ENCODE measurements at regions not wholly inside any gene's neighbourhood (a gene's known extent, or its start where the extent isn't known, plus 50 kb on each side); places are given as distances from the start of the nearest gene placed in this dataset.

DNA sequence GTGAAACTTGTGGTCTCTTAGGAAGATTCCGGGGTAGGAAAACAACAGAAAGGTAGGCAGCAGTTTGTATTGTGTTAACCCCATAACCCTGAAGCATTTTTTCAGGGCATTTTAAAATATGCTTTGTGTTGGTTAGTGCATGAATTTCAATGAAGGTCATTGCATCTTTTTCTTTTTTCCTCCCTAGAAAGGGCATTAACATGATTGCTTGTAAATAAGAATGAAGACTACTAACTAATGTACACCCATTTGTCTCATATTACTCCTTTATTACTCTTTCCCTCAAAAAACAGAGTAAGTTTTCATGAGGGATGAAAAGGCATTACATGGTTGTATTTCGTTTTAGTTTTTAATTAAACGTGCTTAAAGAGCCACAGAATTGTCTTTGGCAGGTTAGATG lies 141.4 kb downstream of the OGFRL1 start:
- DNase-seq = no peak

DNA sequence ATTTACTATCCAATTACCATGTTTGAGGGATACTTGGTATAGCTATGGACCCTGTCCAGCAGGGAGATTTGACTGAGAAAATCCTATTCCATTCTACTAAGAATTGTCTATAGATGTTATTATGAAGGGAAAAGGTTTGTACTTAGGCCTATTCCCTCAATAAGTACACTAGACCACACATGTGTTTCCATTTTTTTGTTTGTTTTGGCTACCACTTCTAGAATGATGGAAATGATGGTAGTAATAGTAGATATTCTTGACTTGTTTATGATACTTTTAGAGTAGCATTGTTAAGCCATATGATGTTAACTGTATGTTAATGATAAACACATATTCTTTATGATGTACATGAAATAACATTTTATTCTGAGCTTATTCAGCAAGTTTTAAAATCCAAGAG lies 144.8 kb downstream of the OGFRL1 start:
- DNase-seq = no peak

DNA sequence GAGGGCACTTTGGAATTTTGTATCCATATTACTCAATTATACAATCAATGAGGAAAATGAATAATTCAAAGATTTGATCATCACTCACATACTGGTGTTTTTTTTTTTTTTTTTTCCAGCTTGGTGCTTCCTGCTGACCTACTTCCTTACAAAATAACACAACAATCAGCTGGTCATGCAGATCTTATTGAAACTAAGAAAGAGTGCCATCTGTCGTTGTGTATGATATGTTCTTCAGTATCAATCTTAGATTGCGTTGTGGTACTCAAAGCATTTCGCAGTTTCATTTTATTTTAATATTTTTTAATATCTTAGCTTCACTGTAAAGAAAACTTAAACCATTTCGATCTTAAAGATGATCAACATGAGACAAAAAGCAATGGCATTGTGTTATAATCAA lies 155.6 kb downstream of the OGFRL1 start:
- DNase-seq = no peak

DNA sequence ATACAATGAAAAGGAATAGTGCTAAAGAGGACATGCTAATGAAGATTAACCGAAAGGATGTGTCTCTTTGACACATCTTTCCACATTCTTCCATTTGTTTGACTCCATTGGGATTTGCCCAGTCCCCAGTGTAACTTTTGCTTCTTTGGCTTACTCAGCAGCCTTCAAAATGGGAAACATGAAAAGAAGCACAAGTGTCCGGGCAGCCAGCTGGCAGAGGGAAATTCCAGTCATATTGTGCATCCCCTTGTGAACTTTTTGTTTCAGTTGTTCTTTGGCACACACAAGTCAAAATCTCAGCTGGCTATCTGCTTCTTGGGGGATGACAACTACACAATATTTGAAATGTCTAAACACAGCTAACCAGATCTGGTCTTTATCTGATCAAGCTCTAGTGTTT lies 157.4 kb downstream of the OGFRL1 start:
- no peak for DNase-seq

DNA sequence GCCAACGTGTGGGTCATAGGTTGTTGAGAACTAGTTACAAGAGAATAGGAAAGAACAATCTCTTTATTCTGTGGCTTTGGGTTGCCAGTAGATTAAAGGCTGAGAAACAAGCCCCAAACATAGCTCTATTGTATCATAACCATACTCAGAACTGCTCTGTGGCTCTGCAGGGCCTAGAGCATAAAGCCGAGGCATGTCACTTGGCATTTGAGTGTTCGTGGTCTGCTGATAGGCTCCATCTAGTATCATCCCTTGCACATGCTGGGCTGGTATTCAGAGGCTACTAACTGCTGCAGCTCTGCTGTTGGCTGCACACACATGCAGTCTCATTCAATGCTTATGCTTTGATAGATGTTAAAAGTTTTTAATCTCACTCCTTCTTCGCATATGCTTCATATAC lies 157.9 kb downstream of the OGFRL1 start:
- DNase-seq = no peak

DNA sequence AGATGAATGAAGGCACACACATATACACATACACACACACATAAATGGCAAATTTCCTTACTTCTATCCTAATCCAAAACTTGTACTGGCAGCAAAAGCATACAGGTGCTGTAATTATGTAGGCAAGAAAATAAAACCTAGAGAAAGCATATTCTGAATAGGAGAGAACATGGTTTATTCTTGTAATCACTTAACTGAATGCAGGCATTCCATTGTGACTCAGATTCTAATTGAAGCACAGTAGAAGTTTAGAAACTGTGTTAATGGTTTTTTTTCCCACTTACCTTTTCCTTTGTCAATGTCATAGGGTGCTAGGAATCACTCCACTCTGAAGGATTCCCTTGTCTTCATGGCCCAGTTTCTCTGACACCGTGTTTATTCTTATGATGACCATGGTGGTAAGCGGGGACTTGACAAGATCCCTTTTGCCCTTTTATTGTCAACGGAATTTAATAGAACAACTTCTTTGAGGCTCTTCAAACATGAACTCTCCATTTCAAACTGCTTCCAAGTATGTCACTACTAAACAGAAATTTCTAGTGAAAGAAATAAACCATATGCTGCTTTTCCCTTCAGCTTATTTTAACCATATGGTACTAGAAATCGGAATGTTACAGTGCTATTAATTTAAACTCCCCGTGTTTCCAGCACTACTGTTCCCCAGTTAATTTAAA lies 164.2 kb downstream of the OGFRL1 start:
- no peak for DNase-seq

DNA sequence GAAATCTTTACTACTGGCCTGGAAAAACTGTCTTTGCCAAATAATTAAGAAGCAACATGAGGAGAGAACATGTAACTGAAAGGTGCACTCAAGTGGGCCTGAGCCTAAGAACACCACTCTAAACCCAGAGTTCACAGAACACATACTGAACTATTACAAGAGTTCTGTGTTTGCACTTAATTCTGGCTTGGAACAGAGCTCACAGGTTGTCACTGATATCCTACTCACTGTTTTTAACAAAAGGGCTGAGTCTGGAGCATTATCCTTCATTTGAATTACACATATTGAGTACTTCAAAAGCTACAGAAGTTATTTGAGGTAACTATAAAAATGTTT lies 164.7 kb downstream of the OGFRL1 start:
- no peak for DNase-seq

DNA sequence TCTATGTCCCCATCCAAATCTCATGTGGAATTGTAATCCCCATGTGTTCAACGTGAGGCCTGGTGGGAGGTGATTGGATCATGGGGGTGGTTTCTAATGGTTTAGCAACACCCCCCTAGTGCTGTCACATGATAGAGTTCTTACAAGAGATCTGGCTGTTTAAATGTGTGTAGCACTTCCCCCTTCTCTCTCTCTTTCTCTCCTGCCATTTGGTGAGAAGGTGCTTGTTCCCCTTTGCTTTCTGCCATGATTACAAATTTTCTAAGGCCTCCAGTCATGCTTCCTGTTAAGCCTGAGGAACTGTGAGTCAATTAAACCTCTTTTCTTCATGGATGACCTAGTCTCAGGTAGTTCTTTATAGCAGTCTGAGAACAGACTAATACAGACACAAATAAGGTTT lies 165.4 kb downstream of the OGFRL1 start:
- DNase-seq = no peak

DNA sequence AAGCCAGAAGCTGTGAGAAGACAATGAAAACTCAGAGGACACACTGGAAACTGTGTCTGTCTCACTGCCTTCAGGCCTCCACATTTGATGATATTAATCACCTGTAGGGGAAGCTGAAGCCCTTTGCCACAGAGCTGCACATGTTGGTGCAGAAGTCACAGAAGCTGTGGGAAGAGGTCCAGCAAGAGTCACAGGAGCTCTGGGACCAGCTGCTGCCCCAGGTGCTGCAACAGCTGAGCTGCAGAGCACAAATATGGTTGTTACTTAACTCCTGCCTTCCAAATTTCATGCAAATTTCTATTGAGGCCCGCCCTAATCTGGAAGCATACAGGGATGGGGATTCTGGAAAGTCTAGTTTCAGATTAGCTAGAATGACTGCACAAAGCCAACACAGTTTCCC lies 169.3 kb downstream of the OGFRL1 start:
- DNase-seq = no peak

DNA sequence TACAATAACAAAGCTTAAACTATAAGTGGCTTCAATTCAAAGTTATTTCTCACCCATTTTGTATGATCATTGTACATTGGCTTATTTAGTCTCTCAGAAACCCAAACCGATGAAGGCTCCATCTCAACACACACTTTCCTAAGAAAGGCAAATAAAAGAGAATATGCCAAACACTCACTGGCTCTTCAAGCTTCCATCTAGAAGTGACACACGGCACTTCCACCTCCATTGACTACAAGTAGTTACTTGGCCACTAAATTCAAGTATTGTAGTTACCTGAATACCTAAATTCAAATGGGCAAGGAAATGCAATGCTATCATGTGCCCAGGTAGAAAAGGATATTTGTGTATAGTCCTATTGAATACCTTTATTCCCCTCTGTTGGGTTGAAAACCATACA lies 170.6 kb downstream of the OGFRL1 start:
- no peak for DNase-seq

DNA sequence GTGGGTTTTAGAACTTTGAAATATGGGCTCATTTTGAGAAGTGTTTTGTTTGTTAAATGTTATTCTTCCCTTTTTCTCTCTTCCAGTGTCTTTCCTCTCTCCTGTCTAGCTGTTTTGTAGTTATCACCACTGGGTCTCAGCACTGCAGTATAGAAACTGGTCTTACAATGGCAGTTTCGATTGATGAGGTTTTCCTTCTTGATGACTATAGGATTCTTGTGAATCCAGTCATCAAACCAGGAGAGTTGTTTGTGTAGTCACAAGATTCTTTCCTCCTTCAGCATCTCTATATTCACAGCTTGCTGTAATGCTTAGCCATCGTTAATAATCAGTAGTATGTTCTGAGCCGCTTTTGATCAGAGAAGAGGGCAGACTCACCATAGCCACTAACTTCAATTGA lies 172.3 kb downstream of the OGFRL1 start:
- no peak for DNase-seq

DNA sequence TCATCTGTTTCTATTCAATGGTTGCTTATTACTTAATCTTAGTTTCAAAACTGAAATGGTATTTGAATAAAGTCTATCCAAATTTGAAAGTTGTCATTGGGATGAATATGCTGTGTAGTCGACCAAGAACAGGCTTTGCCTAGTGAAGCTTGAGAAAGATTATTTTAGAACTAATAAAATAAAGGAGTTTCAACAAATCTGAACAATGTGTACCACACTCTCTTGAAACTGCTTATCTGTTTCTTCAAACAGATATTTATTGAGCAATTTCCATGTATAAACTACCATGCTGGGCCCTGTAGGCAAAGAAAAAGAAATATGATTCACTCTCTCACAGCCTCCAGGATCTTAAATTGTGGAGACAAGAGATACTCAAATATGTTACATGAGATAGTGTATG lies 174.4 kb downstream of the OGFRL1 start:
- DNase-seq = no peak

DNA sequence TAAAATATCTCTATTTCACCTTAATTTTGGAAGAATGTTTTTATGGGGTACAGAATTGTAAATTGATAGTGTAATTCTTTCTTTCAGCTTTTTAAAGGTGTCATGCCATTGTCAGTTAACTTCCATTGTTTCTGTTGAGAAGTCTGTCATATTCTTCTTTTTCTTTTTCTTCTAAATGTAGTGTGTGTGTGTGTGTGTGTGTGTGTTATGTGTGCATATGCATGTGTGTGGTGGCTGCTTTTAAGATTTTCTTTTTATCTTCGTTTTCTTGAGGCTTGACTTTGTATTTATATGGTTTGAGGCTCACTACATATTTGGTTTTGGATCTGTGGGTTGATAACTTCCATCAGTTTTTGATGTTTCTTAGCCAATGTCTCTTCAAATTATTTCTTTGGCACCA lies 176.5 kb downstream of the OGFRL1 start:
- no peak for DNase-seq

DNA sequence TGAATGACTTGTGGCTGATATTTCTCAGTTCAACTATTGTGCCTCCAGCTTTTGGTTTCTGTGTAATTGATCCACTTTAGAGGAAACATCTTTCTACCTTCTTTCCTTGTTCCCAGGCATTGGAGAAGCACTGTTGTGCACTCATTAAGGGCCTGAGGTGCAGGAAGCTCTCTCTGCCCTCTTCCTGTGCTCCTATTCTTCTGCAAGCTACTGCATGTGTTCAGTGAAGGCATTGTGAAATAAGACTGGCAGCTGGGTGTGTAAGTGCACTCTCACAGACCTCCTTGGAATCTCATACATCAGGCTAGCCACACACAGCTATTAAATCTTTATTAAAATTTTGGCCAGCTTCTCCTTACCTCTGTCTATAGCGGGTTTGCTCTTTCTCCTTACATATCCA lies 177.8 kb downstream of the OGFRL1 start:
- DNase-seq = no peak

DNA sequence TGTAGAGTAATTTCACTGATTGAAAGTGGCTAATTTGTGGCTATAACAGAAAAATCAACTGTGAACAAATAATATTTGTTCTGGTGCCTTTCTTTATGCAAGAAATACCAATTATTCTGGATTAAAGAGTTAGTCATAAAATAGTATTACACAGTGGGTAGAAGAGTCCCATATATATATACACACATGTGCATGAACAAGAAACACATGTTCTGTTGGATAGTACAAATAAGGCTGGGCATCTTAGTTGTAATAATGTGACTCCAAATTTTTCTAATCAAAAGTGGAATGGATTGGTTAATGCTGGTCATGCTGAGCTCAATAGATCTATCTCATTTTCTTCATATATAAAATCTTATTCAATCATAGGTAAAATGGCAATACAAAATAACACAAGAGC lies 179.4 kb downstream of the OGFRL1 start:
- DNase-seq = no peak

DNA sequence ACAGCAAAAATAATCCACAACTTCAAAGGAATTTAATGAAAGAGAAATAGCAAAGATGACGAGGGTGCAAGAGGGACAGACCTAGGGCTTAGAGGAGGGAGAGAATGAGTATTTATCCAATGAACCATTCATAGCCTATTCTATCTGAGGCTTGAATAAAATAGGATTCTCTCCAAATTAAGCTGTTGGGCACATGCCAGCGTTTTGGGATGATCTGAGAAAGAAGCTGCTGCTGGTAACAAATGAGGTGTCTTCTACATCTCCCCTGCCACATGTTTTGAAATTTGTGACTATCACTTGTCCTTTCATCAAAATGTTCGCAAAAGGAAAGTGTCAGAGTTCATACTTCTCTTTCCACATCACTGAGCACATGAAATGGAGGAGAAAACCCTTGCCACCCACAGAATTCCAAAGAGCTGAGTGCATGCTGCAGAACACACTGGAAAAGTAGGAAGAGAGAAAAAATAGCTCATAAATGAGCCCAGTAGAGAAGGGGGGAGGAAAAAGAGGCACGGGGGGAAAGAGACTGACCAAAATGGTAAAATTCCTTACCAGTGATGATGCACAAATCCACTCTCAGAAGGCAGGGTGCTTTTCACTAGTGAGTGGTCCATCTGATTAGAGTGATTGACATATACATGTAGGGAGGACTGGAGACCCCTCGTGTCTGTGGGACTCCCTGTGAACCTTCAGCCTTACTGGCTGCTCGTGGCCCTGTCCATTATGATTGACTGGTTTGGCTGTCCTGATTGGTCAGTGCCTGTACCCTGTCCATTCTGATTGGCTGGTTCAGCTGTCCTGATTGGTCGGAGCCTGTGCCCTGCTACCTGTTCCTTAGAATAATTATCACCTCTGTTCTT lies 180.5 kb downstream of the OGFRL1 start:
- DNase-seq = peak; percentile 21

DNA sequence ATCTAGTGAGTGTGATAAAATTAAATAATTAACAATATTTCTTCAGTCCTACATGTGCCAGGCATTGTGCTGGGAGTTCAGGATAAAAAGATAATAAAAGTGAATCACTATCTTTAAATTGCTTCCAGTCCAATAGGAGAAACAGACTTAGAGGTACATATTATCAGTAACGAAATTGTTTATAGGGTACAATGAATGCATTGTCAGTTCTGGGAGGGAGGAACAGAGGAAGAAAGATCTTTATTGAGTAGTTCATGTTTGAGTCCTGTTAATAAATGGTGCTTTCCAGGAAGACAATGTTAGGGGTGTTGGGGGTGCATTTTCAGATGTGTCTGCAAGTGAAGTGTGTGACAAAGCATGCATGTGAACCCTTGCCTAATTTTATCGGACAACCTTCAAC lies 183.1 kb downstream of the OGFRL1 start:
- no peak for DNase-seq

DNA sequence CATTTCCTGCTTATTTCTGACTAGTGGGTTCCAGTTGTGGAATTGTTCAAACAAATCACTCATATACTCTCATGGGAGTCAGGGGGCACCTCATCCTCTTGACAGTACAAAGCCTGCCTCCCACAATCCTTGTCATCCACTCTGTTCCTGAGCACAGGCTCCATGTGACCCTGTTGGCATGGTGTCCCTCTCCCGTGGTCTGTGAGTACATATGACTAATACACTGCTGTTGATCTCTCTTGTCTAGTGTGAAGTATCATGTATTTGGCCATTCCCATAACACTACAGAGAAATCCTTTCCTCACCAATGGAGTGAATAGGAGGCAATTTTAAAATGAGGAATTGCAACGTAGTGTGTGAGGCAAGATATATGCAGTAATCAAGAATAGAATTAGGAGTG lies 185.3 kb downstream of the OGFRL1 start:
- no peak for DNase-seq

DNA sequence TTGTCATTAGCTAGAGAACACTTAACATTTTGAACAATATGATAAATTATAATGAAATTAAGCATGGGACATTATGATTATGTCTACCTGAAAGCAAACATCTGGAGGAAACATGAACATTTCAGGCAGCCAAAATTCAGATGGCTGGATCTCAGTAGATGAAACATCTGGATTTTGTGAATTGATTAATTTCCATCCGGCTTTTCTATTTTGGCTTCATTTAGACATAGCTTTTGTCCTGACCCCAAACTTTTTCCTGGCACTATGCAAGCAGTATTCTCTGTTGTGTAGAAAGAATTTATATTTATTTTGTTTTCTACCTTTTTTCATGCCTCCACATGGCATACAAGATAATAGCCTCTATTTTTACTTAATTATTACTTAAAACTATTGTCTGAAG lies 186.3 kb downstream of the OGFRL1 start:
- no peak for DNase-seq

DNA sequence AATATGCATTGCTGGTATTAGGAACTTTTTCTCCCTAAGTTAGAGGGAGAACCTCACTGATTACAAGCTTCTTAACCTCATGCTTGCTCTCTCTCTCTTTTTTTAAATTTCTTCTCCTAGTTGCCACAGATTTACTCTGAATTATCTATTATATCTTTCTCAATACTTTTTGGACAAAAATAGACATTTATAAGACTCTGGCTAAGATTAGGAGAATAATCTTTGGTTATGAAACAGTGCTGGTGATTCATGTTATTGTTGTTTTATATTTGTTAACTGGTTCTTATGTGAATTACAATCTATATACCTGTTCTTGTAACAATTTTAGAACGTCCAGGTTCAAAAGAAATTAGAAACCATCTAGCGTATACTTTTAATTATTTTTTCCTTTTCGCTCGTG lies 187.8 kb downstream of the OGFRL1 start:
- no peak for DNase-seq

DNA sequence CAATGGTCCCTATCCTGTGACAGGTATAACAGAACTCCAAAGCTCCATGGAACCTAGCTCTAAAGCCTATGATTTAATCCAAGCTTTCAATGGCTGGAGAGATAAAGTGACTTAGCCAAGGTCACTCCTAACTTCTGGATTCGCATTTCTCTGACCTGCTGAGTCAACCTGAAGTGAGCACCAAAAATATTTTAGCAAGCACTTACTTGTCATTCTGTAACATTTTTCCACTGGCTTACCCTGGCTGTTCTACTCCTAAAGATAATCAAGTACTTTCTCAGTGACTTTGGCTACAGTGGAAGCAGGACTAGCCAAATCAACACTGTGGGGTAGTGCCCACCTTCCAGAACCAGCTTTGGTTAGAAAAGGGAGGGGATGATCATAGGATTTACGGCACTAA lies 188.3 kb downstream of the OGFRL1 start:
- DNase-seq = no peak

DNA sequence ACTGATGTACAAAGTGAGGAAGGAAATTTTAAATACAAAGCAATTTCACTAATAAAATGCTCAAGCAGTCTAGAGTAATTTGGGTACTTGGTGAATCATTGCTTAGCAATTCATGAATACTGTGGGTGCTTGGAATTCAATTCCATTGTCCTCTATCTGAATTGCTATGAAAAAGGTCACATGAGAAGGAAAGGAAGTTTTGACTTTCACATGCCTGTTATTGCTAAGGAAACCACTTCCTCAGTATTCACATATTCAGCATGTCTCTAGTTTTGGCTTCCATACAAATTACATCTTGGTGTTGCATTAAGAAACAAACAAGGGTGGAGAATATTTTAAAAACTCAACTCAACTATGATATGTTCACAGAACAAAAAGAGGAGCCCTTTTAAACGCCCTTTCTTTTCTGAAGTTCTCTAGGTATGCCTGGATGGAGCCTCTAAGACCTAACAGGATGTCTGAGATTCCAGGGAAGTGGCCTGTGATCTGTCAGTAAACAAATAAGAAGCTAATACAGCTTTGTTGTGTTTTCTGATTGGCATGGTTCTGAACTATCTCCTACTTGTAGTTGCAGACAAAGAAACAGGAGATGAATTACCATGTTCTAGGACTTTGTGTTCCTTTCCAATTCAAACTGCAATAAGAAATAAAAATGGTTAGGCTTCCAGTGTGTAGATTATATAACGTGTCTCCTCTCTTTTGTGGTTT lies 190.4 kb downstream of the OGFRL1 start:
- no peak for DNase-seq

DNA sequence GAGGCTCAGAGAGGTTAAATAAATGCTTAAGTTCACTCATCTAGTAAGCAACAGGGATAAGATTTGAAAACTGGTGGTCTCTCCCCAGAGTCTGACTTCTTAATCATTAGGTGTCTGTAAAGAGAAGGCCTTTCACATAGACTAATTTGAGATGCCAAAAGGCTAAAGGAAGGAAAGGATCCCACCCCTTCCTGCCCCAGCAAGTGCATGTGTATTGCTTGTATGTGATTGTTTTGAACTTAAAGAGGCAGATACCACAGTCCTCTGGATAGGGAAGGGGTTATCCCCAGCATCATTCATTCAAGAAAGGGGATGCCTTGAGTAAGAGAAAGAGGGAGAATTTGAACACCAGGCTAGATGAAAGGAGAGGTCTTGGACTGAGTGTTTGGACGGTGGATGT lies 192.0 kb downstream of the OGFRL1 start:
- no peak for DNase-seq
